ENCODE measurements at regions not wholly inside any gene's neighbourhood (a gene's known extent, or its start where the extent isn't known, plus 50 kb on each side); places are given as distances from the start of the nearest gene placed in this dataset.

- Histone ChIP-seq H3K9ac (ENCODE audit: insufficient read depth, low read length) (no peak overlapping the region), H3K4me2 (ENCODE audit: extremely low read depth, insufficient read depth, low read length) (no peak overlapping the region), H3K79me2 (ENCODE audit: control insufficient read depth, insufficient read depth, low read length) (no peaks in the 10 kb centered on the region), H3K4me1 (ENCODE audit: control insufficient read depth, extremely low read depth, insufficient read depth, low read length) (no peaks in the 10 kb centered on the region), H3K27me3 (ENCODE audit: control insufficient read depth, insufficient read depth, low read length) (no peaks in the 10 kb centered on the region), H3K36me3 (ENCODE audit: control insufficient read depth, insufficient read depth, low read length) (no peaks in the 10 kb centered on the region), H4K20me1 (ENCODE audit: control insufficient read depth, extremely low read depth, insufficient read depth, low read length) (no peaks in the 10 kb centered on the region), H2AFZ (ENCODE audit: low read length) (no peak overlapping the region), H3K9me3 (ENCODE audit: control insufficient read depth, insufficient read depth, low read depth, low read length) (no peaks in the 10 kb centered on the region), H3K27ac (ENCODE audit: insufficient read depth, low read length) (no peak overlapping the region), H3K4me3 (replicated peaks in 1 of 4; ENCODE audit: control extremely low read depth in 1 of 4, insufficient read depth in 1 of 4, low read depth in 3 of 4, low read length in 4 of 4) (no peak overlapping the region)
- TF ChIP-seq EZH2 (IDR thresholded peaks at IDR 0.05; ENCODE audit: low read length, missing control alignments), result no peak
- TF ChIP-seq CTCF (conservative IDR thresholded peaks at IDR 0.05 in 1 of 2, IDR thresholded peaks at IDR 0.05 in 1 of 2; ENCODE audit: low read depth in 1 of 2, low read length in 2 of 2), result no peak
- DNase-seq (ENCODE audit: low read depth in 2 of 2), result no peak
Measured at GRCh38 chr2:144865670-144866069, 345.8 kb upstream of the ZEB2 start.

GRCh38 chr2:144859716-144860115 is 339.8 kb upstream of the ZEB2 start:
- Histone ChIP-seq H2AFZ (ENCODE audit: low read length) (no peak overlapping the region), H3K27ac (ENCODE audit: insufficient read depth, low read length) (no peak overlapping the region), H4K20me1 (ENCODE audit: control insufficient read depth, extremely low read depth, insufficient read depth, low read length) (no peaks in the 10 kb centered on the region), H3K27me3 (ENCODE audit: control insufficient read depth, insufficient read depth, low read length) (no peaks in the 10 kb centered on the region), H3K4me3 (replicated peaks in 1 of 4; ENCODE audit: control extremely low read depth in 1 of 4, insufficient read depth in 1 of 4, low read depth in 3 of 4, low read length in 4 of 4) (no peak overlapping the region), H3K9ac (ENCODE audit: insufficient read depth, low read length) (no peak overlapping the region), H3K36me3 (ENCODE audit: control insufficient read depth, insufficient read depth, low read length) (no peaks in the 10 kb centered on the region), H3K79me2 (ENCODE audit: control insufficient read depth, insufficient read depth, low read length) (no peaks in the 10 kb centered on the region), H3K9me3 (ENCODE audit: control insufficient read depth, insufficient read depth, low read depth, low read length) (no peaks in the 10 kb centered on the region), H3K4me2 (ENCODE audit: extremely low read depth, insufficient read depth, low read length) (no peak overlapping the region), H3K4me1 (ENCODE audit: control insufficient read depth, extremely low read depth, insufficient read depth, low read length) (no peaks in the 10 kb centered on the region)
- no peak for DNase-seq (ENCODE audit: low read depth in 2 of 2)
- TF ChIP-seq CTCF (conservative IDR thresholded peaks at IDR 0.05 in 1 of 2, IDR thresholded peaks at IDR 0.05 in 1 of 2; ENCODE audit: low read depth in 1 of 2, low read length in 2 of 2) (no peak), EZH2 (IDR thresholded peaks at IDR 0.05; ENCODE audit: low read length, missing control alignments) (no peak)

GRCh38 chr2:144858211-144858610 is 338.3 kb upstream of the ZEB2 start:
- H3K9ac ChIP-seq (ENCODE audit: insufficient read depth, low read length), result no peak overlapping the region
- H2AFZ ChIP-seq (ENCODE audit: low read length), result no peak overlapping the region
- H3K27me3 ChIP-seq (ENCODE audit: control insufficient read depth, insufficient read depth, low read length), result no peaks in the 10 kb centered on the region
- H3K9me3 ChIP-seq (ENCODE audit: control insufficient read depth, insufficient read depth, low read depth, low read length), result no peaks in the 10 kb centered on the region
- H3K4me2 ChIP-seq (ENCODE audit: extremely low read depth, insufficient read depth, low read length), result no peak overlapping the region
- H3K36me3 ChIP-seq (ENCODE audit: control insufficient read depth, insufficient read depth, low read length), result no peaks in the 10 kb centered on the region
- no peaks in the 10 kb centered on the region for H3K79me2 ChIP-seq (ENCODE audit: control insufficient read depth, insufficient read depth, low read length)
- H3K27ac ChIP-seq (ENCODE audit: insufficient read depth, low read length), result no peak overlapping the region
- no peaks in the 10 kb centered on the region for H3K4me1 ChIP-seq (ENCODE audit: control insufficient read depth, extremely low read depth, insufficient read depth, low read length)
- DNase-seq (ENCODE audit: low read depth in 2 of 2), result no peak
- no peak overlapping the region for H3K4me3 ChIP-seq (replicated peaks in 1 of 4; ENCODE audit: control extremely low read depth in 1 of 4, insufficient read depth in 1 of 4, low read depth in 3 of 4, low read length in 4 of 4)
- TF ChIP-seq CTCF (conservative IDR thresholded peaks at IDR 0.05 in 1 of 2, IDR thresholded peaks at IDR 0.05 in 1 of 2; ENCODE audit: low read depth in 1 of 2, low read length in 2 of 2) (no peak), EZH2 (IDR thresholded peaks at IDR 0.05; ENCODE audit: low read length, missing control alignments) (no peak)
- H4K20me1 ChIP-seq (ENCODE audit: control insufficient read depth, extremely low read depth, insufficient read depth, low read length), result no peaks in the 10 kb centered on the region

Measured in fibroblast of lung (primary cell).